B cell (primary cell): ENCODE measurements at regions not wholly inside any gene's neighbourhood (a gene's known extent, or its start where the extent isn't known, plus 50 kb on each side); places are given as distances from the start of the nearest gene placed in this dataset.

Experiments
- EZH2 ChIP-seq: IDR thresholded peaks from 2 replicates; pipeline ENCODE4 v1.6.1; 2012; ENCODE audit warnings: borderline replicate concordance, low read depth, mild to moderate bottlenecking, moderate library complexity, low read length; ENCODE audit not compliant: insufficient read depth, poor library complexity, severe bottlenecking
- TF ChIP-seq, protein P1 (sequence below): fragments of 200-600 bp; IDR thresholded peaks from one replicate; pipeline ENCODE4 v1.8.0; 2022; ENCODE audit warnings: antibody characterized with exemption, mild to moderate bottlenecking

DNA sequence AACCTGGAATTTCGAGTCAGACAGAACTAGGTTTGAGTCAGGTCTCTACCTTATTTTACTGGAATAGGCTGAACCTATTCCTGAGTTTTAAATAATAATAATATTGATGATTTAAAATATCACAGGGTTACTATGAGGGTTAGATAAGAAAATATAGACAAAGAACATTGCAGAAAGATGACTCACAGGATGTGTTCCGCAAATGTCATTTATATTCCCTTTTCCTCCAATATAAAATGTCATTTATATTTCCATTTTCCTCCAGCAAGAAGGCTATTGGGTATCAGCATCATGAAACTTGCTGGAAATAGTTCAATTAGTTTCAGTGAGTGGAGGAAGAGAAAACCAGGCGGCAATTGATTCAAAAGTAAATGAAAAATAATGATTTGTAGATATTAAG is 163.9 kb upstream of the RASSF8 start:
- TF ChIP-seq, protein P1, sequence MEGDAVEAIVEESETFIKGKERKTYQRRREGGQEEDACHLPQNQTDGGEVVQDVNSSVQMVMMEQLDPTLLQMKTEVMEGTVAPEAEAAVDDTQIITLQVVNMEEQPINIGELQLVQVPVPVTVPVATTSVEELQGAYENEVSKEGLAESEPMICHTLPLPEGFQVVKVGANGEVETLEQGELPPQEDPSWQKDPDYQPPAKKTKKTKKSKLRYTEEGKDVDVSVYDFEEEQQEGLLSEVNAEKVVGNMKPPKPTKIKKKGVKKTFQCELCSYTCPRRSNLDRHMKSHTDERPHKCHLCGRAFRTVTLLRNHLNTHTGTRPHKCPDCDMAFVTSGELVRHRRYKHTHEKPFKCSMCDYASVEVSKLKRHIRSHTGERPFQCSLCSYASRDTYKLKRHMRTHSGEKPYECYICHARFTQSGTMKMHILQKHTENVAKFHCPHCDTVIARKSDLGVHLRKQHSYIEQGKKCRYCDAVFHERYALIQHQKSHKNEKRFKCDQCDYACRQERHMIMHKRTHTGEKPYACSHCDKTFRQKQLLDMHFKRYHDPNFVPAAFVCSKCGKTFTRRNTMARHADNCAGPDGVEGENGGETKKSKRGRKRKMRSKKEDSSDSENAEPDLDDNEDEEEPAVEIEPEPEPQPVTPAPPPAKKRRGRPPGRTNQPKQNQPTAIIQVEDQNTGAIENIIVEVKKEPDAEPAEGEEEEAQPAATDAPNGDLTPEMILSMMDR = no peak
- no peak for TF ChIP-seq EZH2
